ENCODE measurements at regions not wholly inside any gene's neighbourhood (a gene's known extent, or its start where the extent isn't known, plus 50 kb on each side); places are given as distances from the start of the nearest gene placed in this dataset.

- Histone ChIP-seq H3K4me2 (ENCODE audit: low read depth, low read length) (no peak overlapping the region), H3K4me3 (ENCODE audit: low read length) (no peak overlapping the region), H3K79me2 (ENCODE audit: low read length) (no peaks in the 10 kb centered on the region), H3K9me3 (replicated peaks; ENCODE audit: insufficient read depth, low read length) (no peaks in the 10 kb centered on the region), H2AFZ (ENCODE audit: low read length) (no peak overlapping the region), H3K27ac (ENCODE audit: low read length) (no peak overlapping the region), H4K20me1 (ENCODE audit: insufficient read depth, low read length) (no peaks in the 10 kb centered on the region), H3K36me3 (replicated peaks; ENCODE audit: insufficient read depth, low read length) (no peaks in the 10 kb centered on the region), H3K27me3 (replicated peaks; ENCODE audit: insufficient read depth, low read length) (no peaks in the 10 kb centered on the region), H3F3A (ENCODE audit: insufficient read depth, low read length) (no peaks in the 10 kb centered on the region), H3K4me1 (ENCODE audit: low read length) (no peaks in the 10 kb centered on the region), H3K9me2 (replicated peaks; ENCODE audit: insufficient read depth, low read length) (no peaks in the 10 kb centered on the region), H3K9ac (ENCODE audit: low read length) (no peak overlapping the region)
- TF ChIP-seq CTCF (IDR thresholded peaks at IDR 0.05; ENCODE audit: low read length) (no peak), EZH2phosphoT487 (IDR thresholded peaks at IDR 0.05; ENCODE audit: low read length) (no peak), EZH2 (optimal IDR thresholded peaks at IDR 0.05; ENCODE audit: low read depth, low read length) (no peak)
- DNase-seq = no peak
Measured at GRCh38 chr17:45628019-45628418, 137.5 kb upstream of the PLEKHM1 start.

GRCh38 chr17:45631941-45632340 is 141.4 kb upstream of the PLEKHM1 start:
- H3K27me3 ChIP-seq (replicated peaks; ENCODE audit: insufficient read depth, low read length) = no peaks in the 10 kb centered on the region
- H3K4me3 ChIP-seq (ENCODE audit: low read length) = no peak overlapping the region
- no peaks in the 10 kb centered on the region for H3K36me3 ChIP-seq (replicated peaks; ENCODE audit: insufficient read depth, low read length)
- H3K9me3 ChIP-seq (replicated peaks; ENCODE audit: insufficient read depth, low read length) = no peaks in the 10 kb centered on the region
- DNase-seq = no peak
- no peaks in the 10 kb centered on the region for H4K20me1 ChIP-seq (ENCODE audit: insufficient read depth, low read length)
- H3K9me2 ChIP-seq (replicated peaks; ENCODE audit: insufficient read depth, low read length) = no peaks in the 10 kb centered on the region
- H3K4me2 ChIP-seq (ENCODE audit: low read depth, low read length) = no peak overlapping the region
- TF ChIP-seq EZH2 (optimal IDR thresholded peaks at IDR 0.05; ENCODE audit: low read depth, low read length) (no peak), EZH2phosphoT487 (IDR thresholded peaks at IDR 0.05; ENCODE audit: low read length) (no peak), CTCF (IDR thresholded peaks at IDR 0.05; ENCODE audit: low read length) (no peak)
- H3K9ac ChIP-seq (ENCODE audit: low read length) = no peak overlapping the region
- no peak overlapping the region for H2AFZ ChIP-seq (ENCODE audit: low read length)
- no peaks in the 10 kb centered on the region for H3K79me2 ChIP-seq (ENCODE audit: low read length)
- no peaks in the 10 kb centered on the region for H3F3A ChIP-seq (ENCODE audit: insufficient read depth, low read length)
- H3K4me1 ChIP-seq (ENCODE audit: low read length) = no peaks in the 10 kb centered on the region
- no peak overlapping the region for H3K27ac ChIP-seq (ENCODE audit: low read length)

- no peaks in the 10 kb centered on the region for H4K20me1 ChIP-seq (ENCODE audit: insufficient read depth, low read length)
- TF ChIP-seq CTCF (IDR thresholded peaks at IDR 0.05; ENCODE audit: low read length) (no peak), EZH2 (optimal IDR thresholded peaks at IDR 0.05; ENCODE audit: low read depth, low read length) (no peak), EZH2phosphoT487 (IDR thresholded peaks at IDR 0.05; ENCODE audit: low read length) (no peak)
- DNase-seq = no peak
- H3K79me2 ChIP-seq (ENCODE audit: low read length) = no peaks in the 10 kb centered on the region
- no peaks in the 10 kb centered on the region for H3F3A ChIP-seq (ENCODE audit: insufficient read depth, low read length)
- no peaks in the 10 kb centered on the region for H3K36me3 ChIP-seq (replicated peaks; ENCODE audit: insufficient read depth, low read length)
- no peak overlapping the region for H2AFZ ChIP-seq (ENCODE audit: low read length)
- H3K9ac ChIP-seq (ENCODE audit: low read length) = no peak overlapping the region
- no peak overlapping the region for H3K4me2 ChIP-seq (ENCODE audit: low read depth, low read length)
- no peak overlapping the region for H3K4me3 ChIP-seq (ENCODE audit: low read length)
- no peaks in the 10 kb centered on the region for H3K9me2 ChIP-seq (replicated peaks; ENCODE audit: insufficient read depth, low read length)
- H3K27ac ChIP-seq (ENCODE audit: low read length) = no peak overlapping the region
- H3K4me1 ChIP-seq (ENCODE audit: low read length) = no peaks in the 10 kb centered on the region
- no peaks in the 10 kb centered on the region for H3K9me3 ChIP-seq (replicated peaks; ENCODE audit: insufficient read depth, low read length)
- no peaks in the 10 kb centered on the region for H3K27me3 ChIP-seq (replicated peaks; ENCODE audit: insufficient read depth, low read length)
Measured at GRCh38 chr17:45639297-45639849, 144.7 kb upstream of the CRHR1 start.

All from MM.1S (cell line).